ENCODE measurements at regions not wholly inside any gene's neighbourhood (a gene's known extent, or its start where the extent isn't known, plus 50 kb on each side); places are given as distances from the start of the nearest gene placed in this dataset.

DNA sequence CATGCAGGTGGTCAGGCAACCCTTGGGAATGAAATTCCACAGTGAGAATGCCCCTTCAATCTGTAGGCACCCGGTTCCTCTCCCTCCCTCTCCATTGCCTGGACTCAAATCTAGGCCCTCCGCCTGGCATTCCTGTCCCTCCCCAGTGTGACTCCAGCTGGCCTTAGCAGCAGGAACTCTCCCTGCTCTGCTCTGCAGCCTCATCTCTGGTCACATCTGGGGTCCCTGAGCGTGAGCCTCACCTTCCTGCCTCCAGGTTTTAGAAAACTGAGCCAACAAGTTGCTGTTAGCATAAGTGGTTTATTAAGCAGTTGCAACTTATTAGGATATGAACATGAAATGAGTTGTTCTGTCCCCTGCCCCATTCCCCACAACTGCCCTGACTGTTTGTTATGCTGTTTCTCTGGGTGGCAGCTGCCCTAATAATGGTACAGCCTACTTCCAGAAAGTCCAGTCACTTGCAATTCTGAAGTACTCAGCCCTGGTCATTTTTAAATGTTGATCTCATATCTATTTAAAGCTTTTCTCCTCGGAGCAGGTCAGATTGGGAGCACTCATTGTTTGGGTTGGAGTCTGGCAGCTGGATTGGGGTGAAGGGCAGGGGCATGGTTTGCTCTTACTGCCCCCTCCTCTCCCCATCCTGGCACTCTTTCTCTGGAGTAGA lies 63.0 kb upstream of the ANKRD34C start:
- CTCF ChIA-PET (ENCODE audit: low intra/inter-chr PET ratio, low total read pairs), result no interaction called here

More for the DNA sequence above, 63.0 kb upstream of the ANKRD34C start:
- 31% methylated on average over 4 of the region's 4 CpGs for WGBS (ENCODE audit: low lambda C conversion rate)
- H3K79me2 ChIP-seq (ENCODE audit: insufficient read depth, low read length), result no peaks in the 10 kb centered on the region
- no peak for DNase-seq (ENCODE audit: low spot score)
- H3K27me3 ChIP-seq (ENCODE audit: control insufficient read depth in 1 of 2, insufficient read depth in 2 of 2, low read length in 2 of 2), result peaks cover 1 to 6% of the 10 kb centered on the region in 2 experiments; a peak in 2 of 5 replicates
- BruUV-seq (replicated peaks), result no TSS peak
- intact Hi-C loops (cut with micrococcal nuclease; ENCODE audit: unreplicated experiment) (no loop called here), in situ Hi-C loops (cut with HindIII; ENCODE audit: extremely low pct_ligation_motif_present, low pct_unique_long_range_greater_than_20kb) (no loop called here)
- H3K9me3 ChIP-seq (ENCODE audit: low read length), result no peaks in the 10 kb centered on the region
- POLR2A ChIA-PET, result no interaction called here
- H3K4me1 ChIP-seq (ENCODE audit: insufficient read depth, low read length), result no peaks in the 10 kb centered on the region
- TF ChIP-seq ZNF546 (CRISPR knock-in tag; conservative IDR thresholded peaks at IDR 0.05) (no peak), GZF1 (CRISPR knock-in tag; IDR thresholded peaks at IDR 0.05) (no peak), KLF15 (CRISPR knock-in tag; IDR thresholded peaks at IDR 0.05; ENCODE audit: borderline replicate concordance) (no peak), SIN3A (IDR thresholded peaks at IDR 0.05; ENCODE audit: borderline replicate concordance, low read depth, low read length) (no peak), ATF1 (CRISPR knock-in tag; IDR thresholded peaks at IDR 0.05) (no peak), ELF4 (CRISPR knock-in tag; IDR thresholded peaks at IDR 0.05; ENCODE audit: borderline replicate concordance) (no peak), GLI4 (CRISPR knock-in tag; IDR thresholded peaks at IDR 0.05; ENCODE audit: borderline replicate concordance) (no peak), ONECUT2 (CRISPR knock-in tag; IDR thresholded peaks at IDR 0.05) (no peak), MAFG (CRISPR knock-in tag; IDR thresholded peaks at IDR 0.05) (no peak)
- TF ChIP-seq, protein P1, sequence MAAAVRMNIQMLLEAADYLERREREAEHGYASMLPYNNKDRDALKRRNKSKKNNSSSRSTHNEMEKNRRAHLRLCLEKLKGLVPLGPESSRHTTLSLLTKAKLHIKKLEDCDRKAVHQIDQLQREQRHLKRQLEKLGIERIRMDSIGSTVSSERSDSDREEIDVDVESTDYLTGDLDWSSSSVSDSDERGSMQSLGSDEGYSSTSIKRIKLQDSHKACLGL (CRISPR knock-in tag; IDR thresholded peaks at IDR 0.05), result no peak
- TF ChIP-seq, protein P2, sequence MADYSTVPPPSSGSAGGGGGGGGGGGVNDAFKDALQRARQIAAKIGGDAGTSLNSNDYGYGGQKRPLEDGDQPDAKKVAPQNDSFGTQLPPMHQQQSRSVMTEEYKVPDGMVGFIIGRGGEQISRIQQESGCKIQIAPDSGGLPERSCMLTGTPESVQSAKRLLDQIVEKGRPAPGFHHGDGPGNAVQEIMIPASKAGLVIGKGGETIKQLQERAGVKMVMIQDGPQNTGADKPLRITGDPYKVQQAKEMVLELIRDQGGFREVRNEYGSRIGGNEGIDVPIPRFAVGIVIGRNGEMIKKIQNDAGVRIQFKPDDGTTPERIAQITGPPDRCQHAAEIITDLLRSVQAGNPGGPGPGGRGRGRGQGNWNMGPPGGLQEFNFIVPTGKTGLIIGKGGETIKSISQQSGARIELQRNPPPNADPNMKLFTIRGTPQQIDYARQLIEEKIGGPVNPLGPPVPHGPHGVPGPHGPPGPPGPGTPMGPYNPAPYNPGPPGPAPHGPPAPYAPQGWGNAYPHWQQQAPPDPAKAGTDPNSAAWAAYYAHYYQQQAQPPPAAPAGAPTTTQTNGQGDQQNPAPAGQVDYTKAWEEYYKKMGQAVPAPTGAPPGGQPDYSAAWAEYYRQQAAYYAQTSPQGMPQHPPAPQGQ (CRISPR knock-in tag; IDR thresholded peaks at IDR 0.05; ENCODE audit: borderline replicate concordance), result no peak
- TF ChIP-seq, protein P3, sequence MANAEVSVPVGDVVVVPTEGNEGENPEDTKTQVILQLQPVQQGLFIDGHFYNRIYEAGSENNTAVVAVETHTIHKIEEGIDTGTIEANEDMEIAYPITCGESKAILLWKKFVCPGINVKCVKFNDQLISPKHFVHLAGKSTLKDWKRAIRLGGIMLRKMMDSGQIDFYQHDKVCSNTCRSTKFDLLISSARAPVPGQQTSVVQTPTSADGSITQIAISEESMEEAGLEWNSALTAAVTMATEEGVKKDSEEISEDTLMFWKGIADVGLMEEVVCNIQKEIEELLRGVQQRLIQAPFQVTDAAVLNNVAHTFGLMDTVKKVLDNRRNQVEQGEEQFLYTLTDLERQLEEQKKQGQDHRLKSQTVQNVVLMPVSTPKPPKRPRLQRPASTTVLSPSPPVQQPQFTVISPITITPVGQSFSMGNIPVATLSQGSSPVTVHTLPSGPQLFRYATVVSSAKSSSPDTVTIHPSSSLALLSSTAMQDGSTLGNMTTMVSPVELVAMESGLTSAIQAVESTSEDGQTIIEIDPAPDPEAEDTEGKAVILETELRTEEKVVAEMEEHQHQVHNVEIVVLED (CRISPR knock-in tag; IDR thresholded peaks at IDR 0.05; ENCODE audit: borderline replicate concordance), result no peak
- no peaks in the 10 kb centered on the region for H4K20me1 ChIP-seq (ENCODE audit: insufficient read depth, low read length)
- no peak for ATAC-seq
- H3K36me3 ChIP-seq (replicated peaks in 1 of 2; ENCODE audit: control insufficient read depth in 1 of 2, insufficient read depth in 2 of 2, low read length in 2 of 2), result no peaks in the 10 kb centered on the region
- no peak overlapping the region for H3K4me2 ChIP-seq (ENCODE audit: low read depth, low read length)
- no peak overlapping the region for H3K27ac ChIP-seq (ENCODE audit: extremely low read length, insufficient read depth, low read length)
- no peak overlapping the region for H2AFZ ChIP-seq (ENCODE audit: low read length)
- no peak overlapping the region for H3K4me3 ChIP-seq (replicated peaks in 1 of 3; ENCODE audit: insufficient read depth in 1 of 3, low read depth in 2 of 3, low read length in 3 of 3)
- no peak overlapping the region for H3K9ac ChIP-seq (ENCODE audit: insufficient read depth, low read depth, low read length)
- no peak for FAIRE-seq

Data from HepG2 (cell line).